ENCODE measurements at regions not wholly inside any gene's neighbourhood (a gene's known extent, or its start where the extent isn't known, plus 50 kb on each side); places are given as distances from the start of the nearest gene placed in this dataset.

DNA sequence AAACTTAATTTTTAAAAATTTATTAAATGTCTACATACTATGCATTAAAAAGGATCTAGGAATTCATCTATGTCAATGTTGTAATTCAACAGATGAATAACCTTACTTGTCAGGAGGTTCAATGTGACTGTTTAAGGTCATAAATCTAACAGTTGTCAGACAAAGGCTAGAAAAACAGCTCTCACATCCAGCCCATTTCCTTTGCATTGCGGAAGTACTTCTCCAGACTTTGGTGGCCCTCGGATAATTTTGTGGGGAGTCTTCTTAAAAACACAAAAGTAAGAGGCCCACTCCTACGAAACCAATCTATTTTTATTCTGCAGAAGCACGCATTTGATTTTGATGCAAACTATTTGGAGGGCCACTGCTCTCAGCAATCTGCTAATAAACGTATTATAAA is 122.6 kb upstream of the CHRM3 start:
- no peaks in the 10 kb centered on the region for H3K27me3 ChIP-seq (ENCODE audit: insufficient read depth, low read length)
- H3K9me3 ChIP-seq (ENCODE audit: insufficient read depth, low read depth, low read length), result no peaks in the 10 kb centered on the region
- H3K27ac ChIP-seq (ENCODE audit: low read depth, low read length), result no peak overlapping the region
- H3K36me3 ChIP-seq (ENCODE audit: insufficient read depth, low read length), result no peaks in the 10 kb centered on the region
- H3K4me1 ChIP-seq (ENCODE audit: insufficient read depth, low read length), result no peaks in the 10 kb centered on the region
- WGBS, result 92% methylated on average over 5 of the region's 5 CpGs
- H3K9ac ChIP-seq (ENCODE audit: low read depth, low read length), result no peak overlapping the region
- H3K4me3 ChIP-seq (ENCODE audit: low read length), result no peak overlapping the region

DNA sequence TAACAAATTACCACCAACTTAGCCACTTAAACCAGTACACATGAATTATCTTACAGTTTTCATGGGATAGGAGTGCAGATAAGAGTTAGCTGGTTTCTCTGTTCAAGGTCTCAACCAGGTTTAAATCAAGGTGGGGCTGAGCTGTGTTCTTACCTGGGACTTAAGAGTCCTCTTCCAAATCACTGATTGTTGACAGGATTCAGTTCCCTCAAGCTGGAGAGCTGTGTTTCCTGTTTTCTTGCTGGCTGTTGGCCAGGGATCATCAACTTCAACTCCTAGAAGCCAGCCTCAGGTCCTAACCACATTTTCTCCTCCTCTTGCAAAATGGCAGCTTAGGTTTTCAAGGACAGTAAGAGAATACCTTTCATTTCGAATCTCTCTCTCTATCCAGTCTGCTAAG is 123.8 kb upstream of the CHRM3 start:
- H3K36me3 ChIP-seq (ENCODE audit: insufficient read depth, low read length), result no peaks in the 10 kb centered on the region
- H3K9me3 ChIP-seq (ENCODE audit: insufficient read depth, low read depth, low read length), result no peaks in the 10 kb centered on the region
- no peak overlapping the region for H3K4me3 ChIP-seq (ENCODE audit: low read length)
- H3K27ac ChIP-seq (ENCODE audit: low read depth, low read length), result no peak overlapping the region
- WGBS, result 100% methylated on average over 1 of the region's 1 CpG
- H3K9ac ChIP-seq (ENCODE audit: low read depth, low read length), result no peak overlapping the region
- H3K4me1 ChIP-seq (ENCODE audit: insufficient read depth, low read length), result no peaks in the 10 kb centered on the region
- no peaks in the 10 kb centered on the region for H3K27me3 ChIP-seq (ENCODE audit: insufficient read depth, low read length)

DNA sequence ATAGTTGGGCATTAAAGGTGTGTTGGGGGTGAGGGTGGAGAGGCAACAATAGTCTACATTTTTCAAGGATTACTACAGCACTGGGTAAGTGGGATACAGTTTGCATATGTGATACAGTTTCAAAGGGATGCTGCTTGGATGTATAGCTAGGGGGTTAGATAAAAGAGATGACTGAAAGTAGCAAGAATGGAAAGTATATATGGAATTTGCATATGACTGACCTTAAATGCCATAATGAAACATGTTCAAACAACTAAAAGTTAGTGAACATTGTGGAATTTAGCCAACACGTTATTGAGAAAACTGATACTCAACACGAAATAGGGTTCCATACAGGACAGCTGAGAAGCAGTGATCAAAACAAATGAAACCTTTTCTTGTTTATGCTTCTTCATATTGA is 124.8 kb upstream of the CHRM3 start:
- WGBS, result 92% methylated on average over 2 of the region's 2 CpGs
- no peak overlapping the region for H3K27ac ChIP-seq (ENCODE audit: low read depth, low read length)
- no peaks in the 10 kb centered on the region for H3K27me3 ChIP-seq (ENCODE audit: insufficient read depth, low read length)

DNA sequence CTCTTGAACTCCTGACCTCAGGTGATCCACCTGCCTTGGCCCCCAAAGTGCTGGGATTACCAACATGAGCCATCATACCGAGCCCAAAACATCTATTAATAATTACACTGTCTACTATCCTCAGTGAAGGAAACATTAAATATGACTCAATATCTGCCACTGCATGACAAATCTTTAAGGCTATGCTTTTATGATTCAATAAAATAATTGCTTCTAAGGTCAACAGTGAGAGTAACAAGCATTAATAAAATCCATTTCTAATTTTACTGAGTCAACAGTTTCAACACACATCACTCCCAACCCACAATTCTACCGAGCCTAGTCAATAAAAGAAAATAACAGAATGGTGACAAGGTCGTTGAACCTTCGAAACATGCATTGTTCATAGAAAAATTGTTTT is 125.5 kb upstream of the CHRM3 start:
- H3K27ac ChIP-seq (ENCODE audit: low read depth, low read length), result no peak overlapping the region
- H3K4me1 ChIP-seq (ENCODE audit: insufficient read depth, low read length), result no peaks in the 10 kb centered on the region
- no peak overlapping the region for H3K9ac ChIP-seq (ENCODE audit: low read depth, low read length)
- H3K4me3 ChIP-seq (ENCODE audit: low read length), result no peak overlapping the region
- no peaks in the 10 kb centered on the region for H3K9me3 ChIP-seq (ENCODE audit: insufficient read depth, low read depth, low read length)
- WGBS, result 96% methylated on average over 4 of the region's 4 CpGs
- H3K27me3 ChIP-seq (ENCODE audit: insufficient read depth, low read length), result no peaks in the 10 kb centered on the region
- H3K36me3 ChIP-seq (ENCODE audit: insufficient read depth, low read length), result no peaks in the 10 kb centered on the region

More for the DNA sequence above, 124.8 kb upstream of the CHRM3 start:
- Histone ChIP-seq H3K9me3 (ENCODE audit: insufficient read depth, low read depth, low read length) (no peaks in the 10 kb centered on the region), H3K4me1 (ENCODE audit: insufficient read depth, low read length) (no peaks in the 10 kb centered on the region), H3K4me3 (ENCODE audit: low read length) (no peak overlapping the region), H3K9ac (ENCODE audit: low read depth, low read length) (no peak overlapping the region), H3K36me3 (ENCODE audit: insufficient read depth, low read length) (no peaks in the 10 kb centered on the region)

DNA sequence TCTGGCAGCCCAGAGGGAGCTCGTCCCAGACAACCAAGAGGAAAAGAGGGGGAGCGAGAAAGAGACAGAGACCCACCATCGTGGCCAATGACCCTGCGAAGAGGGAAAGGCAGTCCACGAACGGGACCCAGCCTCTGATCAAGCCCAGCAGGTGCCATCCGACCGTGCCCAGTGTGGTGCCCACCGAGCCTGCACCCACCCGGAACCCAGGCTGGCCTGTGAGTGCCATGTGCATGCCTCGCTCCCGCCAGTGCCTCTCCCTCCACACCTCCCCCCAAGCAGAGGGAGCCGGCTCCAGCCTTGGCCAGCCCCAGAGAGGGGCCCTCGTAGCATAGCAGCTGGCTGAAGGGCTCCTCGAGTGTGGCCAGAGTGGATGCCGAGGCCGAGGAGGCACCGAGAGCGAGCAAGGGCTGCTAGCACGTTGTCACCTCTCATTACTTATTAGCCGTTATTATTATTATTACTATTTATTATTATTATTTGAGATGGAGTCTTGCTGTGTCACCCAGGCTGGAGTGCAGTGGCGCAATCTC is 130.7 kb upstream of the CHRM3 start:
- Histone ChIP-seq H3K4me3 (ENCODE audit: low read length) (no peak overlapping the region), H3K4me1 (ENCODE audit: insufficient read depth, low read length) (peaks cover 7% of the 10 kb centered on the region; the same call in 1 of the 2 replicates), H3K27ac (ENCODE audit: low read depth, low read length) (no peak overlapping the region), H3K36me3 (ENCODE audit: insufficient read depth, low read length) (no peaks in the 10 kb centered on the region), H3K9ac (ENCODE audit: low read depth, low read length) (no peak overlapping the region), H3K9me3 (ENCODE audit: insufficient read depth, low read depth, low read length) (no peaks in the 10 kb centered on the region), H3K27me3 (ENCODE audit: insufficient read depth, low read length) (no peaks in the 10 kb centered on the region)
- 95% methylated on average over 20 of the region's 22 CpGs for WGBS

DNA sequence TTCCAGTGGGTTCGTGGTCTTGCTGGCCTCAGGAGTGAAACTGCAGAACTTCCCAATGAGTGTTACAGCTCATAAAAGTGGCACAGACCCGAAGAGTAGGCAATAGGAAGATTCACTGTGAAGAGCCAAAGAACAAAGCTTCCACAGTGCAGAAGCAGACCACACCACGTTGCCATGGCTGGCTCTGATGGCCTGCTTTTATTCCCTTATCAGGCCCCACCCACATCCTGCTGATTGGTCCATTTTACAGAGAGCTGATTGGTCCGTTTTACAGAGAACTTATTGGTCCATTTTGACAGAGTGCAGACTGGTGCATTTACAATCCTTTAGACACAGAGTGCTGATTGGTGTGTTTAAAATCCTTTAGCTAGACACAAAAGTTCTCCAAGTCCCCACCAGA is 131.4 kb upstream of the CHRM3 start:
- WGBS, result 93% methylated on average over 4 of the region's 4 CpGs
- no peaks in the 10 kb centered on the region for H3K9me3 ChIP-seq (ENCODE audit: insufficient read depth, low read depth, low read length)
- no peaks in the 10 kb centered on the region for H3K36me3 ChIP-seq (ENCODE audit: insufficient read depth, low read length)
- no peaks in the 10 kb centered on the region for H3K27me3 ChIP-seq (ENCODE audit: insufficient read depth, low read length)
- no peak overlapping the region for H3K9ac ChIP-seq (ENCODE audit: low read depth, low read length)
- no peak overlapping the region for H3K27ac ChIP-seq (ENCODE audit: low read depth, low read length)
- H3K4me3 ChIP-seq (ENCODE audit: low read length), result no peak overlapping the region
- peaks cover 7% of the 10 kb centered on the region; the same call in 1 of the 2 replicates for H3K4me1 ChIP-seq (ENCODE audit: insufficient read depth, low read length)

DNA sequence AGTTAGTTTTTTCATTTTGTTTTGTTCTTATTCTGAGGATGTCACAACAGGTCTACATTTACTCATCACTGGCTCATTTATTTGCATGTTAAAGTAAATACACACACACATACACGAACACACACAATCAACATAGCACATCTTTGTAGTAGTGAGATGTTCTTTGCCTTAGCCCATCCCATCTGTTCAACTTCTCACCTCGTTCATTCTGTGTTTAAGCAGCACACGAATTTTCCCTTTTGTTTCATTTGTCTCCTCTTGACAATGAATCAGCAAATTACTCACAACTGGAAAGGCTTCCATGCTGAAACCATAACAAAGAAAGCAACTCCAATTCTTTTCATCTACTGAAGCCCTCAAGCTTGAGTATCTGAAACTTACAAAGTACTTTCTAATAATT is 133.3 kb upstream of the CHRM3 start:
- H3K4me3 ChIP-seq (ENCODE audit: low read length), result no peak overlapping the region
- no peak overlapping the region for H3K27ac ChIP-seq (ENCODE audit: low read depth, low read length)
- 67% methylated on average over 3 of the region's 3 CpGs for WGBS

DNA sequence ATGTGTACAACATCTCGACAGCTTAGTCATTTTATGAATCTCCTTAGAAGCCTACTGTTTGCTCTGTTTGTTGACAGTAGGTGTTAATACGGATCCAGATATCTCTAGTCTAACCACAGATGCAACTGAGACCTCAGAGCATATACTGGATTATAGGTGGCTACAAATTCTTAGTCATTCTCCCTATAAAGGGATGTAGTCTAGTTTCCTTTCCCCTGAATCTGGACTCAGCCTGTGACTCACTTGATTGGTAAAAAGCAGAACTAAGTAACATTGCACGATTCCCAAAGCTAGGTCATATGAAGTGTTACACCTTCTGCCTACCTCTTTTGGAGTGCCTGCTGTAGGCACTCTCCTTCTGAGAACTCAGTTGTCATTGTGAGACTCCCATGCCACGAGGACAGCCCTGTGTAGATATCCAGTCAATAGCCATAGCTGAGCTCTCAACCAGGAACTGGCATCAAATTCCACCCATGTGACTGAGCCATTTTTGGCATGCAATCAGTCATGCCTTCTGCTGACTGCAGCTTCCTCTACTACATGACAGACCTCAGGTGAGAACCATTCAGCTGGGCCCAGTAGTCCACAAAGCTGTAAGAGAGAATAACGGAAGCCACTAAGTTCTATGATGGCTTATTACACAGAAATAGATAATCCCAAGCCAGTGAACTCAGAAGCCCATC is 135.9 kb upstream of the CHRM3 start:
- Histone ChIP-seq H3K27me3 (ENCODE audit: insufficient read depth, low read length) (no peaks in the 10 kb centered on the region), H3K4me1 (ENCODE audit: insufficient read depth, low read length) (peaks cover 7% of the 10 kb centered on the region; the same call in 1 of the 2 replicates), H3K9ac (ENCODE audit: low read depth, low read length) (no peak overlapping the region), H3K36me3 (ENCODE audit: insufficient read depth, low read length) (no peaks in the 10 kb centered on the region), H3K27ac (ENCODE audit: low read depth, low read length) (no peak overlapping the region), H3K9me3 (ENCODE audit: insufficient read depth, low read depth, low read length) (no peaks in the 10 kb centered on the region), H3K4me3 (ENCODE audit: low read length) (no peak overlapping the region)
- WGBS, result 98% methylated on average over 5 of the region's 5 CpGs

More for the DNA sequence above, 133.3 kb upstream of the CHRM3 start:
- Histone ChIP-seq H3K9ac (ENCODE audit: low read depth, low read length) (no peak overlapping the region), H3K27me3 (ENCODE audit: insufficient read depth, low read length) (no peaks in the 10 kb centered on the region), H3K9me3 (ENCODE audit: insufficient read depth, low read depth, low read length) (no peaks in the 10 kb centered on the region), H3K36me3 (ENCODE audit: insufficient read depth, low read length) (no peaks in the 10 kb centered on the region), H3K4me1 (ENCODE audit: insufficient read depth, low read length) (peaks cover 7% of the 10 kb centered on the region; the same call in 1 of the 2 replicates)

DNA sequence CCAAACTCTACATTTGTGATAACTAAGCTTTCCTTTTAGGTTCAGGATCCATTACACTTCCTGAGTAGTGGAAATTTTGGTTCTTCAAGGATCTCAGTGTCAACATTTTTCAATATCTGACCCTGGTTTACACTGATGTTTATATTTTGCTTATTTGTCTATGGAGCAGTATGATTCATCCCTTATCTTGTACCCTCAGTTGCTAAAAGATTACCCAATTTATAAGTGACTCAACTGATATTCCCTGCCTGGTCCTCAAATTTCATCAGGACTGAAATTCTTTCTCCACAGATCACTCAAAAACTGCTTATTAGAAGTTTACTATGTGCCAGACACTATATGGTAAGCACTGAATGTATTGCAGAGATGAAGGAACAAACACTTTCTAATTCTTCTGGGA is 139.1 kb upstream of the CHRM3 start:
- H3K36me3 ChIP-seq (ENCODE audit: insufficient read depth, low read length), result no peaks in the 10 kb centered on the region
- no peak overlapping the region for H3K9ac ChIP-seq (ENCODE audit: low read depth, low read length)
- no peaks in the 10 kb centered on the region for H3K9me3 ChIP-seq (ENCODE audit: insufficient read depth, low read depth, low read length)
- H3K27ac ChIP-seq (ENCODE audit: low read depth, low read length), result no peak overlapping the region
- H3K4me3 ChIP-seq (ENCODE audit: low read length), result no peak overlapping the region
- H3K4me1 ChIP-seq (ENCODE audit: insufficient read depth, low read length), result peaks cover 14% of the 10 kb centered on the region
- no peaks in the 10 kb centered on the region for H3K27me3 ChIP-seq (ENCODE audit: insufficient read depth, low read length)

DNA sequence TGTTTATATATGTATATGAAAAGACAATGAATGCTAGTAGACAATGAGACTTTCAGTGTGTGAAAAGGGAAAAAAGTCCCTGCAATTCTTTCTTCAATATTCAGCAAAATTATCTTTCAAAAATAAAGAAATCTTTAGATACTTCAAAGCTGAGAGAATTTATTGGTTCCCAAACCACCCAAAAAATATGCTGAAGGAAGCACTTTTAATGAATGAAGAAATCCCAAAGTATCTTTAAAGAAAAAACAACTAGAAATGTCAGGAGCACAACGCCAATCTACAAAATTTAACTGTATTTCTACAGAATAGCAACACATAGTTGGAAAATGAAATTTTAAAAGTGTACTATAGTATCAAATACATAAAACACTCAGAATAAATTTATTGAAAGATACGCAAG is 142.3 kb upstream of the CHRM3 start:
- Histone ChIP-seq H3K9ac (ENCODE audit: low read depth, low read length) (no peak overlapping the region), H3K27ac (ENCODE audit: low read depth, low read length) (no peak overlapping the region), H3K4me3 (ENCODE audit: low read length) (no peak overlapping the region), H3K4me1 (ENCODE audit: insufficient read depth, low read length) (peaks cover 20% of the 10 kb centered on the region), H3K9me3 (ENCODE audit: insufficient read depth, low read depth, low read length) (no peaks in the 10 kb centered on the region), H3K27me3 (ENCODE audit: insufficient read depth, low read length) (no peaks in the 10 kb centered on the region), H3K36me3 (ENCODE audit: insufficient read depth, low read length) (no peaks in the 10 kb centered on the region)
- no CpG with 5 or more reads among the region's 2 CpGs for WGBS

DNA sequence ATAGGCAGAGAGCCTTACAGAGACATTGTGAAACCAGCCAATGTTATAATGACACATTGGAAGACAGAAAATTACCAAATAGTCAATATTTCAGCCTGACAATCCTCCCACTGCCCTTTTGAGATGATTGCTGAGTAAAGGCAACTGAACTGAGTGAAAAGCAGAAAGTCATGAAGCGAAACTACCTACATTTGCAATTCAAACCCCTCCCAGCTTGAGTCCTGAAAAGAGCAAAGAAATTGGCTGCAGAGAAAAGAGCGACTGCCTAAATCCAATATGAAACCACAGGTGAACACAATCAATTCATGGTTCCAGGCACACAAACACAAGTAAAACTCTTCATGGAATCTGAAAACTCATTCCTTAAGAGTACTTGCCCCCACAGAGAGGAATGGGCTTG is 143.4 kb upstream of the CHRM3 start:
- H3K4me1 ChIP-seq (ENCODE audit: insufficient read depth, low read length), result peaks cover 20% of the 10 kb centered on the region
- no peaks in the 10 kb centered on the region for H3K36me3 ChIP-seq (ENCODE audit: insufficient read depth, low read length)
- H3K9me3 ChIP-seq (ENCODE audit: insufficient read depth, low read depth, low read length), result no peaks in the 10 kb centered on the region
- peak overlapping the region; percentile 71; the same call in 1 of the 2 replicates for H3K27ac ChIP-seq (ENCODE audit: low read depth, low read length)
- H3K4me3 ChIP-seq (ENCODE audit: low read length), result 0 out of 2 replicates have a peak overlapping the region, but pooled peaks have one; percentile 18
- no peaks in the 10 kb centered on the region for H3K27me3 ChIP-seq (ENCODE audit: insufficient read depth, low read length)
- 8% methylated on average over 2 of the region's 2 CpGs for WGBS
- peak overlapping the region; percentile 22; the same call in 1 of the 2 replicates for H3K9ac ChIP-seq (ENCODE audit: low read depth, low read length)

All from HUES64 (cell line).